Mucosa of descending colon (tissue), 3 donors: ENCODE measurements at regions not wholly inside any gene's neighbourhood (a gene's known extent, or its start where the extent isn't known, plus 50 kb on each side); places are given as distances from the start of the nearest gene placed in this dataset.

ENCODE experiments used
- ATAC-seq: fragments of 200-7000 bp; cut with Tn5 transposase; one replicate; pipeline ENCODE4 v1.9.1; 2020; ENCODE audit warnings: mild to moderate bottlenecking, moderate library complexity
- DNase-seq, 3 donors: peaks; one replicate each; pipeline ENCODE4 v3.0.0-alpha.2; 2020
- H3K36me3 ChIP-seq: fragments of 200-600 bp; one replicate; pipeline ENCODE4 v1.8.0; 2021; ENCODE audit warnings: low read depth, mild to moderate bottlenecking
- H3K4me1 ChIP-seq: fragments of 200-600 bp; one replicate; pipeline ENCODE4 v1.8.0; 2021; ENCODE audit warnings: low read depth, mild to moderate bottlenecking
- H3K4me3 ChIP-seq: fragments of 200-600 bp; one replicate; pipeline ENCODE4 v1.8.0; 2021; ENCODE audit warnings: mild to moderate bottlenecking
- H3K9me3 ChIP-seq: fragments of 200-600 bp; one replicate; pipeline ENCODE4 v1.8.0; 2021; ENCODE audit warnings: mild to moderate bottlenecking
- CTCF ChIP-seq: fragments of 200-600 bp; IDR thresholded peaks from one replicate; pipeline ENCODE4 v1.8.0; 2022; ENCODE audit warnings: antibody characterized with exemption, mild to moderate bottlenecking
- intact Hi-C, 2 donors: fragments of 100-400 bp; cut with DNase I in 1 of 2; cut with micrococcal nuclease in 1 of 2; formaldehyde crosslinking; loops; one replicate each; pipeline versions ENCODE4 v1.11.0 to v1.11.1; 2022; cut with DNase I, micrococcal nuclease
- donor health status: DM: no; HTN: no; CAD: no; lungs with moderate emphysema.
- donor health status: DM: no; HTN: no; CAD: no.
- donor health status: DM: no; HTN: yes; CAD: no.

GRCh38 chr6:15827496-15828255 is 164.8 kb upstream of the DTNBP1 start:
- no peaks in the 10 kb centered on the region for H3K9me3 ChIP-seq

GRCh38 chr6:15826814-15827318 is 164.0 kb upstream of the DTNBP1 start:
- intact Hi-C loops: no loop called here
- H3K4me3 ChIP-seq: no peak overlapping the region
- H3K36me3 ChIP-seq: no peaks in the 10 kb centered on the region
- H3K9me3 ChIP-seq: no peaks in the 10 kb centered on the region
- no peaks in the 10 kb centered on the region for H3K4me1 ChIP-seq
- TF ChIP-seq CTCF: no peak
- ATAC-seq (no peak), DNase-seq (no peak)

More at GRCh38 chr6:15827496-15828255, 164.8 kb upstream of the DTNBP1 start:
- no peaks in the 10 kb centered on the region for H3K4me1 ChIP-seq
- ATAC-seq (no peak), DNase-seq (no peak)
- TF ChIP-seq CTCF: no peak
- no peak overlapping the region for H3K4me3 ChIP-seq
- no peaks in the 10 kb centered on the region for H3K36me3 ChIP-seq
- intact Hi-C loops: no loop called here

- DNase-seq (no peak), ATAC-seq (no peak)
- no peak for TF ChIP-seq CTCF
- intact Hi-C loops: no loop called here
- no peaks in the 10 kb centered on the region for H3K4me1 ChIP-seq
- H3K9me3 ChIP-seq: no peaks in the 10 kb centered on the region
- H3K36me3 ChIP-seq: no peaks in the 10 kb centered on the region
- H3K4me3 ChIP-seq: no peak overlapping the region
These were observed 162.6 kb upstream of the DTNBP1 start for GRCh38 chr6:15825332-15825930.

- Histone ChIP-seq H3K9me3 (no peaks in the 10 kb centered on the region), H3K4me3 (no peak overlapping the region), H3K4me1 (no peaks in the 10 kb centered on the region), H3K36me3 (no peaks in the 10 kb centered on the region)
- intact Hi-C loops: no loop called here
- ATAC-seq (no peak), DNase-seq (no peak)
- no peak for TF ChIP-seq CTCF
These were observed 162.0 kb upstream of the DTNBP1 start for GRCh38 chr6:15824811-15825210.

GRCh38 chr6:15823838-15824414 is 161.1 kb upstream of the DTNBP1 start:
- Histone ChIP-seq H3K4me3 (no peak overlapping the region), H3K4me1 (no peaks in the 10 kb centered on the region), H3K9me3 (no peaks in the 10 kb centered on the region), H3K36me3 (no peaks in the 10 kb centered on the region)
- no peak for ATAC-seq
- intact Hi-C loops: no loop called here
- TF ChIP-seq CTCF: no peak
- no peak for DNase-seq
